ENCODE measurements at regions not wholly inside any gene's neighbourhood (a gene's known extent, or its start where the extent isn't known, plus 50 kb on each side); places are given as distances from the start of the nearest gene placed in this dataset.

DNA sequence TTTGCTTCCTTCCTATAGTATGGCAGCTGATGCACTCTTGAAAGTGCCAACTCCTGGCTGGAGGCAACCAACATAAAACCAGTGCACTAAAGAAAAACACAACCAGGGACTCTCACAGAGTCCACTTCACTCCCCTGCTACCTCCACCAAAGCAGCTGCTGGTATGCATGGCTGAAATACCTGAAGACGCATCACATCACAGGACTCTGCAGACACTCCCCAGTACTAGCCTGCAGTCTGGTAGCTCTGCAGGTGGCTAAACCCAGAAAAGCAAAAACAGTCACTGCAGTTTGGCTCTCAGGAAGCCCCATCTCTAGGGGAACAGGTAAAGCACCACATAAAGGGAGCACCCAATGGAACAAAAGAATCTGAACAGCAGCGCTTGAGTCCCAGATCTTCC is 473.0 kb upstream of the SPTLC3 start:
- TF ChIP-seq TAF1 (IDR thresholded peaks at IDR 0.05; ENCODE audit: low read depth, low read length) (no peak), POLR2A (IDR thresholded peaks at IDR 0.05; ENCODE audit: low read depth, low read length) (no peak)

All from GM12891 (cell line).